ENCODE measurements at regions not wholly inside any gene's neighbourhood (a gene's known extent, or its start where the extent isn't known, plus 50 kb on each side); places are given as distances from the start of the nearest gene placed in this dataset.

GRCh38 chr4:14929669-14930068, 72.6 kb upstream of the CPEB2 start:
- DNase-seq (ENCODE audit: low spot score) = no peak
- Histone ChIP-seq H3K27ac (no peak overlapping the region), H3K4me3 (no peak overlapping the region)
- TF ChIP-seq CTCF (IDR thresholded peaks at IDR 0.05) = no peak

- DNase-seq (ENCODE audit: low spot score) = no peak
- TF ChIP-seq CTCF (IDR thresholded peaks at IDR 0.05) = no peak
- H3K27ac ChIP-seq = no peak overlapping the region
- H3K4me3 ChIP-seq = no peak overlapping the region
Observed at GRCh38 chr4:14934704-14935390, 67.4 kb upstream of the CPEB2 start.

- Histone ChIP-seq H3K4me3 (no peak overlapping the region), H3K27ac (no peak overlapping the region)
- TF ChIP-seq CTCF (IDR thresholded peaks at IDR 0.05) = no peak
- DNase-seq (ENCODE audit: low spot score) = no peak
Observed at GRCh38 chr4:14943749-14944148, 58.5 kb upstream of the CPEB2 start.

- Histone ChIP-seq H3K4me3 (no peak overlapping the region), H3K27ac (no peak overlapping the region)
- DNase-seq (ENCODE audit: low spot score) = no peak
- TF ChIP-seq CTCF (IDR thresholded peaks at IDR 0.05) = no peak
Observed at GRCh38 chr4:14952352-14952751, 49.9 kb upstream of the CPEB2 start.

All from coronary artery (tissue), 2 donors.